ENCODE measurements at regions not wholly inside any gene's neighbourhood (a gene's known extent, or its start where the extent isn't known, plus 50 kb on each side); places are given as distances from the start of the nearest gene placed in this dataset.

- TF ChIP-seq NFATC4 (CRISPR knock-in tag; IDR thresholded peaks at IDR 0.05) (no peak), PREB (CRISPR knock-in tag; IDR thresholded peaks at IDR 0.05; ENCODE audit: borderline replicate concordance) (no peak), TEAD1 (CRISPR knock-in tag; IDR thresholded peaks at IDR 0.05) (no peak), ETV6 (CRISPR knock-in tag; IDR thresholded peaks at IDR 0.05) (no peak), ZNF396 (CRISPR knock-in tag; IDR thresholded peaks at IDR 0.05; ENCODE audit: borderline replicate concordance) (no peak), MYBL2 (CRISPR knock-in tag; IDR thresholded peaks at IDR 0.05) (no peak), ERG (CRISPR knock-in tag; IDR thresholded peaks at IDR 0.05) (no peak), USF1 (CRISPR knock-in tag; IDR thresholded peaks at IDR 0.05) (no peak)
Measured at GRCh38 chr11:95715777-95716241, 73.8 kb downstream of the FAM76B start (continued).

GRCh38 chr11:95714843-95715776, 74.5 kb downstream of the FAM76B start:
- DNase-seq (ENCODE audit: low spot score): no peak
- ATAC-seq: no peak
- no peaks in the 10 kb centered on the region for H3K36me3 Mint-ChIP-seq
- no peaks in the 10 kb centered on the region for H3K27me3 Mint-ChIP-seq (ENCODE audit: low read depth)
- H3K4me3 Mint-ChIP-seq: no peak overlapping the region
- H3K9me3 Mint-ChIP-seq: no peaks in the 10 kb centered on the region
- CTCF ChIA-PET: interaction anchor here (0.9 to 1.3 kb wide), 2 partner anchors 10 kb away, joined by 4 to 6 read pairs; no protein-coding TSS in a partner anchor
- POLR2A ChIA-PET: no interaction called here
- H3K4me1 Mint-ChIP-seq: peaks cover 5% of the 10 kb centered on the region
- no peak overlapping the region for H3K27ac Mint-ChIP-seq
- TF ChIP-seq GABPB1 (CRISPR knock-in tag; IDR thresholded peaks at IDR 0.05) (no peak), NFE2L1 (CRISPR knock-in tag; IDR thresholded peaks at IDR 0.05) (no peak), CREB1 (CRISPR knock-in tag; IDR thresholded peaks at IDR 0.05) (no peak), EMX1 (CRISPR knock-in tag; IDR thresholded peaks at IDR 0.05) (no peak), NR1H2 (CRISPR knock-in tag; IDR thresholded peaks at IDR 0.05) (no peak), ATF6 (CRISPR knock-in tag; IDR thresholded peaks at IDR 0.05) (no peak), JAZF1 (CRISPR knock-in tag; IDR thresholded peaks at IDR 0.05) (no peak), ARID4B (CRISPR knock-in tag; IDR thresholded peaks at IDR 0.05; ENCODE audit: borderline replicate concordance) (no peak), ELF4 (CRISPR knock-in tag; IDR thresholded peaks at IDR 0.05; ENCODE audit: low read depth) (no peak), GRHL2 (CRISPR knock-in tag; IDR thresholded peaks at IDR 0.05; ENCODE audit: insufficient replicate concordance, severe bottlenecking) (no peak), PRRX2 (CRISPR knock-in tag; IDR thresholded peaks at IDR 0.05) (no peak), FOXK1 (CRISPR knock-in tag; IDR thresholded peaks at IDR 0.05) (no peak), FOXP4 (CRISPR knock-in tag; IDR thresholded peaks at IDR 0.05) (no peak), FOXP1 (CRISPR knock-in tag; IDR thresholded peaks at IDR 0.05; ENCODE audit: borderline replicate concordance) (no peak), ZNF416 (CRISPR knock-in tag; IDR thresholded peaks at IDR 0.05) (no peak)

Data from WTC11 (cell line).